Jurkat, Clone E6-1 (cell line): ENCODE measurements at regions not wholly inside any gene's neighbourhood (a gene's known extent, or its start where the extent isn't known, plus 50 kb on each side); places are given as distances from the start of the nearest gene placed in this dataset.

Experiments used
- DNase-seq: peaks from one replicate; pipeline ENCODE4 v3.0.0-alpha.2; 2011; ENCODE audit warnings: low read depth, low spot score
- H3K4me3 ChIP-seq: 2 replicates; pipeline ENCODE4 v1.5.1; 2011; ENCODE audit warnings: mild to moderate bottlenecking, low read length, control low read depth, moderate library complexity

- DNase-seq: no peak
- no peak overlapping the region for H3K4me3 ChIP-seq
These were observed 251.6 kb downstream of the C16orf95 start for GRCh38 chr16:87065446-87066132.

GRCh38 chr16:87066133-87067002 lies 250.8 kb downstream of the C16orf95 start:
- no peak for DNase-seq
- no peak overlapping the region for H3K4me3 ChIP-seq

GRCh38 chr16:87067003-87067556 lies 250.1 kb downstream of the C16orf95 start:
- DNase-seq: no peak
- no peak overlapping the region for H3K4me3 ChIP-seq

DNA sequence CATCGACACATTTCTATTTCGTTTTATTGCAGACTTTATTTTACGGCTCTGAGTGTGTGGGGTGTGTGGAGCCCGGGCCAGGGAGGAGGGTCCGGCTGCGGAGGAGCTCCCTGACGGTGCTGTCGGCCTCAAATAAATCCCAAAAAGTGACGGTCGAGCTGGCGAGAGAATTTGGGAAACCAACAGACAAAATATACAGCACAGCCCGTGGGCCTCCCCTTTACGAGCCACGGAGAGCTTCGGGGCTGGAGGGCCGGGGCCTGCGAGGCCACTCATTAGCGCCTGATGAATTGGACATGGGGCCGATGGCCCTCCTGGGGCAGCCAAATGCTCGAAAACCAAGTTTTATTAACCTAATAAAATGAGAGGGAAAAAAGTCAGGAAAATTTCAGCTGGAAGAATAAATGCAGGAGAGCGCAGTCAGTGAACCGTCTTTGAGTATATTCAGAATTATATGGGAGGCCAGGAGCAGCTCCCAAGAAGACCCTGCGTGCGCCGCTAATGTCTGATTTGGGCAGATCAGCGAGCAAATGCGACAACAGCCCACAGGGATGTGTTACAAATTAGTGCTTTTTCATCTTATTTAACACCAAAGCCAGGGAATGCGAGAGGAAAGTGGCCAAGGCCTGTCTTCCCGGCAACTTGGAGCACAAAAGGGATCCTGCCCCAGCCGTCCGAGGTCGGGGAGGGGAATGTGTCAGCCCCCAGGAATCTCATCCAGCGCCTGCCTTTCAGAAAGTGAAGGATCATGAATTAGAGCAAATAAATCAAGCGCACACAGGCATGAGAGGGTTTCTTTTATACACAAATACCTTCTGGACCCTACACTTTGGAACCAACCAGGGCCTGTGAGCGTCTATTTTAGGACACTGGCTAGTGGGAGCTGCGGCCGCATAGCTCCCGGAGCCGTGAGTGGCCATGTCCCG lies 249.1 kb downstream of the C16orf95 start:
- DNase-seq: no peak

GRCh38 chr16:87068762-87069150 lies 248.4 kb downstream of the C16orf95 start:
- H3K4me3 ChIP-seq: no peak overlapping the region

More for the DNA sequence above, 249.1 kb downstream of the C16orf95 start:
- no peak overlapping the region for H3K4me3 ChIP-seq

DNA sequence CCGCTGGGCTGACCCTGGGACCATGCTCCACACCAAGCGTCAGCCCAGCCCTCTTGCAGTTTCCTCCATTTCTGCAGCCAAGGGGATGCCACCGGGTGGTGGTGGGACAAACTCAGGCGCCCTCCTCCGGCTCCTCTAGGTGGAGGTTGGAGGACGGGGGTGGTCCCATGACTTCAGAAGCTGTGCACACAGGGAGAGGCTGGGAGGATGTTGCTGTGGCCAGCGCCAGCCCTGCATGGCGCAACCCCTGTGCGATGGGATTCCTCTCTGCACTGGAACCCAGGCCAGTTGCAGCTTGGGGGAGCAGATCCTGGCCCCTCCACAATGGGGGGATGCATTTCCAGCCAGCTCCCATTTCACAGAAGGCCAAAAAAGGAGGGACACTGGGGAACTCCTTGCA lies 246.5 kb downstream of the C16orf95 start:
- no peak for DNase-seq
- no peak overlapping the region for H3K4me3 ChIP-seq

More at GRCh38 chr16:87068762-87069150, 248.4 kb downstream of the C16orf95 start:
- DNase-seq: no peak

GRCh38 chr16:87072101-87072500 lies 245.1 kb downstream of the C16orf95 start:
- no peak overlapping the region for H3K4me3 ChIP-seq
- DNase-seq: no peak

DNA sequence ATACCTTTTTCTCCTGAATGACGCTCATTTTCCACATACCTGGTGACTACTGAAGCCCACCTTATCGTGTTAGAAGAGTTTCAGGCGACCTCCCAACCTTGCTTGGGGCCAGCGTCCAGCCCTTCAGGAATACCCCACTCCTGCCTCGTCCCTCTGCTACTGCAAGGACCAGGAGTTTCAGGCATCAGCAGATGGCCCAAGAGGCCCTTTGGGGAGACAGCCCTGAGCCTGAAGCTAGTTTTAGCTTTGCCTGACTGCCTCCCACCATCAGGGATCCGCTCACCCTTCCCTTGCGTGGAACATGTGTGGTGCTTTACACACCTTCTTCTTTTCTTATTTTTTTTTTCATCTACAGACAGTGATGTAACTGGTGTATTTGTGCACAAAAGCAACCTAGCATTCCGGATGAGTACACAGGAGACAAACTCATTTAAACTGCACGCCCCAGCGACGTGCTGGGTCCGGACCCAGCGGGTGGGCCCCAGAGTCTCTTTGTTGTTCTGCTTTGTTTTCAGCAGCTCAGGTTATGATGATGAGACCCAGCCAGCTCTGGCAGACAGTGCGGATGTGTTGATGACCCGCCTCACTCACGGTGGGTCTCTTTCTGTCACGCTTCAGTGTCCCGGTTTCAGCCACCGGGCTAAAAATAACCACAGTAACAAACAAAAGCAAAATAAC lies 242.4 kb downstream of the C16orf95 start:
- no peak for DNase-seq
- no peak overlapping the region for H3K4me3 ChIP-seq

GRCh38 chr16:87075319-87075860 lies 241.8 kb downstream of the C16orf95 start:
- DNase-seq: no peak
- no peak overlapping the region for H3K4me3 ChIP-seq

GRCh38 chr16:87076331-87076949 lies 240.8 kb downstream of the C16orf95 start:
- DNase-seq: no peak
- no peak overlapping the region for H3K4me3 ChIP-seq

- DNase-seq: peak; percentile 41
- H3K4me3 ChIP-seq: no peak overlapping the region
These were observed 240.0 kb downstream of the C16orf95 start for GRCh38 chr16:87076950-87077749.

DNA sequence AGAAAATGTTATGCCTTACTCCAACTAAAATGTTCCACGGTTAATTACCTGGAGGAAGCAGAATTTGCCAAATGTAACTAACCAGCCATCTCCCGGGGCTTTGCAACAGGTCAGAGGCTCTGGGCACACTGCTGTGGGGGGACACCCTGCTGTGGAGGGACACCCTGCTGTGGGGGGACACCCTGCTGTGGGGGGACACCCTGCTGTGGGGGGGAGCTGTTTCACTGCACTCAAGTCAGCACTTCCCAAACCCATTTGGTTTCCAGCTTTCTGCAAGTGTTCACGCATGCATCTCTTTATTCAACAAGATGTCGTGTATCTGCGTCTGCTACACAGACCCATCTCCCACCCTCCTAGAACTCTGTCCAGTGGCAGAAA lies 239.5 kb downstream of the C16orf95 start:
- DNase-seq: no peak
- H3K4me3 ChIP-seq: no peak overlapping the region

DNA sequence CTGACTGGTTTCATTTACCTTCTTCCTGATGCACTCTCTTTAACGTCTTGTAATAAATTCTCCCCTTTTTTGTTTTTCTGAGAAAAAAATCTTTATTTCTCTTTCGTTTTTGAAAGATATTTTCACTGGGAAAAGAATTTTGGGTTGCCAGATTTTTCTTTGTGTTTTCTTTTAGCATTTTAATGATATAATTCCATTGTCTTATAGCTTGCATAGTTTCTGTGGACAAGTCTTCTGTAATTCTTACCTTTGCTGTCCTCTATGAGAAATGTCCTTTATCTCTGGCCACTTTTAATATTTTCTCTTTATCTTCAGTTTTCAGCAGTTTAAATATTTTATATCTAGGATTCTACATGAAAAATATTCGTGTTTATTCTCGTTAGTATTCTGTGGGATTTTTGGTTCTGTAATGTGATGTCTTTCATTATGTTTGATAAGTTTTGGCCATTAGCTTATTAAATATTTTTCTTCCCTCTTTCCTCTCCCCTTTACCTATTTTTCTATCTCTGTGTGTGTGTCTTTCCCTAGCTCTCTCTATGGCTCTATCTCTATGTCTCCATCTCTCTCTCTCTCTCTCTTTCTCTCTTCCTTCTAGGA lies 236.5 kb downstream of the C16orf95 start:
- DNase-seq: no peak
- H3K4me3 ChIP-seq: no peak overlapping the region

DNA sequence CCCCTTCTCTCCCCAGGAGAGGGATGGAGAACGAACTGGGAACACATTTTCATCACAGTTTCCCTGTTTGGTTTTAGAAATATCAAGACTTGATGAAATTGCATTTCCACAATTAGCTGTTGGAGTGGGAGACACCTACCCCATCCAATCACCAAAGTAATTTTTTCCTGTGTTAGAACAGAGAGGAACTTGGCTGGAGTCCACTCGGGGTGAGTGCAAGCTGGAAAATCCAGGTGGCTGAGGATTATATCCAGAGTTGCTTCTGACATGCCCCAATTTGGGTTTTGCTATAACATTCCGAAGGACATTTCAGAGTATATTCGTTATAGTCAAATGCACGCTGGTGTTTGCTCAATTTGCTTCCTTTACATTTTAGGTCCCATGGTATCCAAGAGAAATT lies 231.8 kb downstream of the C16orf95 start:
- DNase-seq: no peak
- no peak overlapping the region for H3K4me3 ChIP-seq

- no peak for DNase-seq
- no peak overlapping the region for H3K4me3 ChIP-seq
These were observed 231.0 kb downstream of the C16orf95 start for GRCh38 chr16:87086156-87086555.

DNA sequence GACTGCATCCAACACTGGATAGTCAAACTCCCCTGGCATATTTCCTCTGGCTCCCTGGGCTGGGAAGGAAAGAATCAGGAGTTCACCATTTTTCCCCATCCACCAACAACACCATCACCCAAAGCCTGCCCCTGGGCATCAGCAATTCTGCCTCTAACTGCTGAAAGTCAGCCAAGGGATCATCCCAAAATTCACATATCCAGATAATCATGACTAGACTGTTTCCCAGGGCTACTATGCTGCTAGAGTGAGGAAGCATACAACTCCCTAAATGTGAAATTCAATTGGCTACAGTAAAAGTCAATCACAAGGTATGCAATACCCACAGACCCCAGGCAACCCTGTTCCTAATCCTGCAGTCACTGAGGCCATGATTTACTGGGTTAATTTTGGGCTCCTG lies 230.6 kb downstream of the C16orf95 start:
- no peak for DNase-seq
- H3K4me3 ChIP-seq: no peak overlapping the region

DNA sequence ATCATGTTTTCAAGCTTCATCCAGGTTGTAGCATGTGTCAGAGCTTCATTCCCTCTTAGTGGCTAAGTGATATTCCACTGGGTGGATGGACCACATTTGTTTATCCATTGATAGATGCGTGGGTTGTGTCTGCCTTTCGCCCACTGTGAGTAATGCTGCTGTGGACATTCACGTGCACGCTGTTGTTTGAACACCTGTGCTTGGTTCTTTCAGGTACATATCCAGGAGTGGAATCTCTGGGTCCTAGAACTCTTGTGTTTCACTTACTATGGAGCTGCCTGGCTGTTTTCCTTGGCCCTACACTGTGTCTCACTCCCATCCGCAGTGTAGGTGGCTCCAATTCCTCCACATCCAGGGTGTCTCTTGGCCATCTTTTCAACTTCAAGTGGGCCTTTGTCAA lies 224.2 kb downstream of the C16orf95 start:
- H3K4me3 ChIP-seq: no peak overlapping the region
- no peak for DNase-seq
